ENCODE measurements at regions not wholly inside any gene's neighbourhood (a gene's known extent, or its start where the extent isn't known, plus 50 kb on each side); places are given as distances from the start of the nearest gene placed in this dataset.
"Not testable (repeated sequence)": the region's sequence is repeated elsewhere in the genome, so short reads cannot be mapped to it uniquely, and the experiment has no call there.

DNA sequence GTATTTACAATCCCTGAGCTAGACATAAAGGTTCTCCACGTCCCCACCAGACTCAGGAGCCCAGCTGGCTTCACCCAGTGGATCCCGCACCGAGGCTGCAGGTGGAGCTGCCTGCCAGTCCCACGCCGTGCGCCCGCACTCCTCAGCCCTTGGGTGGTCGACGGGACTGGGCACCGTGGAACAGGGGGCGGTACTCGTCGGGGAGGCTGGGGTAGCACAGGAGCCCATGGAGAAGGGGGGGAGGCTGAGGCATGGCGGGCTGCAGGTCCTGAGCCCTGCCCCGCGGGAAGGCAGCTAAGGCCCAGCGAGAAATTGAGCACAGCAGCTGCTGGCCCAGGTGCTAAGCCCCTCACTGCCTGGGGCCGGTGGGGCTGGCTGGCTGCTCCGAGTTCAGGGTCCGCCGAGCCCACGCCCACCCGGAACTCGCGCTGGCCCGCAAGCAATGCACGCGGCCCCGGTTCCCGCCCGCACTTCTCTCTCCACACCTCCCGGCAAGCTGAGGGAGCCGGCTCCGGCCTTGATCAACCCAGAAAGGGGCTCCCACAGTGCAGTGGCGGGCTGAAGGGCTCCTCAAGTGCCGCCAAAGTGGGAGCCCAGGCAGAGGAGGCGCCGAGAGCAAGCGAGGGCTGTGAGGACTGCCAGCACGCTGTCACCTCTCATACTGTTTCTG is 347.4 kb downstream of the UBE2NL start:
- TF ChIP-seq, protein P1, sequence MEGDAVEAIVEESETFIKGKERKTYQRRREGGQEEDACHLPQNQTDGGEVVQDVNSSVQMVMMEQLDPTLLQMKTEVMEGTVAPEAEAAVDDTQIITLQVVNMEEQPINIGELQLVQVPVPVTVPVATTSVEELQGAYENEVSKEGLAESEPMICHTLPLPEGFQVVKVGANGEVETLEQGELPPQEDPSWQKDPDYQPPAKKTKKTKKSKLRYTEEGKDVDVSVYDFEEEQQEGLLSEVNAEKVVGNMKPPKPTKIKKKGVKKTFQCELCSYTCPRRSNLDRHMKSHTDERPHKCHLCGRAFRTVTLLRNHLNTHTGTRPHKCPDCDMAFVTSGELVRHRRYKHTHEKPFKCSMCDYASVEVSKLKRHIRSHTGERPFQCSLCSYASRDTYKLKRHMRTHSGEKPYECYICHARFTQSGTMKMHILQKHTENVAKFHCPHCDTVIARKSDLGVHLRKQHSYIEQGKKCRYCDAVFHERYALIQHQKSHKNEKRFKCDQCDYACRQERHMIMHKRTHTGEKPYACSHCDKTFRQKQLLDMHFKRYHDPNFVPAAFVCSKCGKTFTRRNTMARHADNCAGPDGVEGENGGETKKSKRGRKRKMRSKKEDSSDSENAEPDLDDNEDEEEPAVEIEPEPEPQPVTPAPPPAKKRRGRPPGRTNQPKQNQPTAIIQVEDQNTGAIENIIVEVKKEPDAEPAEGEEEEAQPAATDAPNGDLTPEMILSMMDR (IDR thresholded peaks at IDR 0.05): not testable (repeated sequence)
- TF ChIP-seq POLR2A (IDR thresholded peaks at IDR 0.05): not testable (repeated sequence)

All from adrenal gland (tissue), 5 donors.